Left ventricle myocardium inferior (tissue), 1 donor: ENCODE measurements at regions not wholly inside any gene's neighbourhood (a gene's known extent, or its start where the extent isn't known, plus 50 kb on each side); places are given as distances from the start of the nearest gene placed in this dataset.

ENCODE experiments used
- DNase-seq: peaks from one replicate; pipeline ENCODE4 v3.0.0-alpha.2; 2020
- H3K27ac ChIP-seq: fragments of 200-600 bp; replicated peaks from 2 replicates; pipeline ENCODE4 v1.8.0; 2021
- H3K27me3 ChIP-seq: fragments of 200-600 bp; 2 replicates; pipeline ENCODE4 v1.8.0; 2021; ENCODE audit warnings: low read depth
- H3K36me3 ChIP-seq: fragments of 200-600 bp; 2 replicates; pipeline ENCODE4 v1.8.0; 2021
- H3K4me1 ChIP-seq: fragments of 200-600 bp; 2 replicates; pipeline ENCODE4 v1.8.0; 2021
- H3K4me3 ChIP-seq: fragments of 200-600 bp; 2 replicates; pipeline ENCODE4 v1.8.0; 2021; ENCODE audit warnings: mild to moderate bottlenecking, moderate library complexity
- H3K9me3 ChIP-seq: fragments of 200-600 bp; replicated peaks from 2 replicates; pipeline ENCODE4 v1.8.0; 2021
- intact Hi-C: fragments of 100-400 bp; cut with micrococcal nuclease; formaldehyde crosslinking; loops from one replicate; pipeline ENCODE4 v1.11.0; 2022
- TF ChIP-seq, protein P1 (sequence below): fragments of 200-600 bp; IDR thresholded peaks from 2 replicates; pipeline ENCODE4 v1.8.0; 2021; ENCODE audit warnings: antibody characterized with exemption, mild to moderate bottlenecking, borderline replicate concordance
- donor health status: DM: no; HTN: yes; CAD: no; lungs with severe emphysema.

GRCh38 chr14:62103464-62103863 lies 341.2 kb downstream of the SNAPC1 start:
- TF ChIP-seq, protein P1, sequence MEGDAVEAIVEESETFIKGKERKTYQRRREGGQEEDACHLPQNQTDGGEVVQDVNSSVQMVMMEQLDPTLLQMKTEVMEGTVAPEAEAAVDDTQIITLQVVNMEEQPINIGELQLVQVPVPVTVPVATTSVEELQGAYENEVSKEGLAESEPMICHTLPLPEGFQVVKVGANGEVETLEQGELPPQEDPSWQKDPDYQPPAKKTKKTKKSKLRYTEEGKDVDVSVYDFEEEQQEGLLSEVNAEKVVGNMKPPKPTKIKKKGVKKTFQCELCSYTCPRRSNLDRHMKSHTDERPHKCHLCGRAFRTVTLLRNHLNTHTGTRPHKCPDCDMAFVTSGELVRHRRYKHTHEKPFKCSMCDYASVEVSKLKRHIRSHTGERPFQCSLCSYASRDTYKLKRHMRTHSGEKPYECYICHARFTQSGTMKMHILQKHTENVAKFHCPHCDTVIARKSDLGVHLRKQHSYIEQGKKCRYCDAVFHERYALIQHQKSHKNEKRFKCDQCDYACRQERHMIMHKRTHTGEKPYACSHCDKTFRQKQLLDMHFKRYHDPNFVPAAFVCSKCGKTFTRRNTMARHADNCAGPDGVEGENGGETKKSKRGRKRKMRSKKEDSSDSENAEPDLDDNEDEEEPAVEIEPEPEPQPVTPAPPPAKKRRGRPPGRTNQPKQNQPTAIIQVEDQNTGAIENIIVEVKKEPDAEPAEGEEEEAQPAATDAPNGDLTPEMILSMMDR, result no peak
- Histone ChIP-seq H3K27me3 (no peaks in the 10 kb centered on the region), H3K27ac (no peak overlapping the region), H3K4me3 (no peak overlapping the region), H3K4me1 (no peaks in the 10 kb centered on the region), H3K36me3 (no peaks in the 10 kb centered on the region), H3K9me3 (no peaks in the 10 kb centered on the region)
- DNase-seq, result no peak
- intact Hi-C loops, result no loop called here

- TF ChIP-seq, protein P1, result no peak
- peaks cover 22% of the 10 kb centered on the region for H3K27me3 ChIP-seq
- H3K9me3 ChIP-seq, result no peaks in the 10 kb centered on the region
- no peak for DNase-seq
- H3K4me1 ChIP-seq, result no peaks in the 10 kb centered on the region
- no peak overlapping the region for H3K27ac ChIP-seq
- intact Hi-C loops, result no loop called here
- no peak overlapping the region for H3K4me3 ChIP-seq
- H3K36me3 ChIP-seq, result no peaks in the 10 kb centered on the region
Measured at GRCh38 chr14:62110941-62111340, 348.7 kb downstream of the SNAPC1 start.

GRCh38 chr14:62117010-62117750 lies 355.0 kb downstream of the SNAPC1 start:
- Histone ChIP-seq H3K36me3 (no peaks in the 10 kb centered on the region), H3K27me3 (peaks cover 85% of the 10 kb centered on the region), H3K27ac (no peak overlapping the region), H3K4me1 (peaks cover 15% of the 10 kb centered on the region), H3K9me3 (no peaks in the 10 kb centered on the region), H3K4me3 (peak overlapping the region; percentile 59)
- intact Hi-C loops, result no loop called here
- TF ChIP-seq, protein P1, result peak; percentile 56
- peak; percentile 58 for DNase-seq

DNA sequence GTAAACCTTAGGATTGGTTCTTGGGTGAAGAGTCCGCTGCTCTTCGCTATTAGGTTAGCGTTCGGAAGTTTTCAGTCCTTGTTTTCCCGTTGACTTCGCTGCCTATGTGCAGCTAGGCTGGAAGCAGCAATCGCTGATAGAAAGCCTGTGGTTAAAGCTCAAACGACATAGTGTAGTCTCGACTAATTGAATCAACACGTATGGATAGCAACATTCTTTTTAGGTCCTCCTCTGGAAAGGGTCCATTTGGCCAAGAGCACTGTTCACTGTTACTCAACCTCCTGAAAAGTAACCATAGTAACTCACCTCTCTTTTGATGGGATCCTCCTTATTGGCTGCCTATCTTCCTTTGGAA lies 355.5 kb downstream of the SNAPC1 start:
- Histone ChIP-seq H3K27ac (no peak overlapping the region), H3K9me3 (no peaks in the 10 kb centered on the region), H3K27me3 (peaks cover 90% of the 10 kb centered on the region), H3K36me3 (no peaks in the 10 kb centered on the region), H3K4me1 (peaks cover 15% of the 10 kb centered on the region), H3K4me3 (peak overlapping the region; percentile 59)
- TF ChIP-seq, protein P1, result no peak
- DNase-seq, result no peak
- intact Hi-C loops, result no loop called here

GRCh38 chr14:62118461-62118860 lies 356.2 kb downstream of the SNAPC1 start:
- intact Hi-C loops, result no loop called here

More at GRCh38 chr14:62118461-62118860, 356.2 kb downstream of the SNAPC1 start:
- no peak for DNase-seq
- TF ChIP-seq, protein P1, result no peak
- no peak overlapping the region for H3K27ac ChIP-seq
- H3K27me3 ChIP-seq, result peaks cover 93% of the 10 kb centered on the region
- H3K9me3 ChIP-seq, result no peaks in the 10 kb centered on the region
- H3K36me3 ChIP-seq, result no peaks in the 10 kb centered on the region
- peaks cover 15% of the 10 kb centered on the region for H3K4me1 ChIP-seq
- H3K4me3 ChIP-seq, result no peak overlapping the region
